NCI-H1105 (cell line): ENCODE measurements at regions not wholly inside any gene's neighbourhood (a gene's known extent, or its start where the extent isn't known, plus 50 kb on each side); places are given as distances from the start of the nearest gene placed in this dataset.

Source experiments
- DNase-seq: peaks from one replicate; lab custom pipeline; 2025; lab: John Stamatoyannopoulos, UW

DNA sequence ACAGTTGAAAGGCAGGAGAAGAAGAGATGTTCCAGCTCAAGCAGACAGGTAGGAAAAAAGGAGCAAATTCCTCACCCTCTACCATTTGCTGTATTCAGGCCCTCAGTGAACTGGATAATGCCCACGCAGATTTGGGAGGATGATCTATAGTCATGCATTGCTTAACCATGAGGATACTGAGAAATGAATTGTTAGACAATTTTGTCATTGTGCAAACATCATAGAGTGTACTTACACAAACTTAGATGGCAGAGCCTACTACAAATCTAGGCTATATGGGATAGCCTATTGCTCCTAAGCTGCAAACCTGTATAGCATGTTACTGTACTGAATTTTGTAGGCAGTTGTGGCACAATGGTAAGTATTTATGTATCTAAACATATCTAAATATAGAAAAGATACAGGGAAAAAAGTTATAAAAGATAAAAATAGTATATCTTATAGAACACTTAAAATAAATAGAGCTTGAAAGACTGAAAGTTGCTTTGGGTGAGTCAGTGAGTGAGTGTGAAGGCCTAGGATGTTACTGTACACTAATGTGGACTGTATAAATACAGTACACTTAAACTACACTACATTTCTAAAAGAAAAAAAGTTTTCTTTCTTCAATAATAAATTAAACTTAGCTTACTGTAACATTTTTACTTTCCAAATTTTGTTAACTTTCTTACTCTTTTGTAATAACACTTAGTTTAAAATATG lies 672.3 kb downstream of the UTRN start:
- no peak for DNase-seq

DNA sequence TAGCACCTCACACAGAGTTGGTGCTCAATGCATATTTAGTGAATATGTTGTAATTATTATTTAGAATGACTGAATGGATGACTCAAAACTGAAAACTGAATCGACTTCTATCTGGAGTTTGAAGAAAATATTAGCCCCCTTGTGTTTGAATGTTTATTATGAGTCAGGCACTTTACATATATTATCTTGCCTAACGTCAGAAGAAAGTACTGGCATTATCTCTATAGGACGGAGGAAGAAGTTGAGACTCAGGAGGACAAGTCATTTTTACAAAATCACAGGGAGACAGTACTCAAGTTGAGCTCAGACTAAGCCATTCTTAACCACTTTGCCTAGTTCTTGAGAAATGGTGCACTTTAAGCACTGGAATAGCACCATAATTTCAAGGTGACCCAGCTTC lies 684.0 kb downstream of the UTRN start:
- DNase-seq = no peak

- no peak for DNase-seq
These were observed 684.6 kb downstream of the UTRN start for GRCh38 chr6:144969602-144970272.

- DNase-seq = peak; percentile 79
These were observed 692.2 kb downstream of the UTRN start for GRCh38 chr6:144977250-144977864.

DNA sequence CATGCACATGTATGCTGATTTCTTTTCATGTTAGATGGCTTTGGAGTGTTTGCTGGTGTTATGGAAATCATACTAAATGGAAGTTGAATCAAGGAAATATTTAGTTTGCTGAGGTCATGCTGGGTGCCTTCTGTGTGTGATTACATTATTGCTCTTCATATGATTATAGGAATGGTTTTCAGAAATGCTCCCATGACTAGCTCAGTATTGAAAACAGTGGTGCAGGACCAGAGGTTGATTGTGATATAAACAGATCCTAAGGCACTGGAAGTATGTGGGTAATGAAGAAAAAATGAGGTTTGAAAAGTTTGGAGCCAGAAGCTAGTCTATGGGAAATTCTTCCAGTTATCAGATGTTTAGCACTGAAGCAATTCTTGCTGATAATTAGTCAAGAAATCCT lies 693.1 kb downstream of the UTRN start:
- DNase-seq = no peak

DNA sequence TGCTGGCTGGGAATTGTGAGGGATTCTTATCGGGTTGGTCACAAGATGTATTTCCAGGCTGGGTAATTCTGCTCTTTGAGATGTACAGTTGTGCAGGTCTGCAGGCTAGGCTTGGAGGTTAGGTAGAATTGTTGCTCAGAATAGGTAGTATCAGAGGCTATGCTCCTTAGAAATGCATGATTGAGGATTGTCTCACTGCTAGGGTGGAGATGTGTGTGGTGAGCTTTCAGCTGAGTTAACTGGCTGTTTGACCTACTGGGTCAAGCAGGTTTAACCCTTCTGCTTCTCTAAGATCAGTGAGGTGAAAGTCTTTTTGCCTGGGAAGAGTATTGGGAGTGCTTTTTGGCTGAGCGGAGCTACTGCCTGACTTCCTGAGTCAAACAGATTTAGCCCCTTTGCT lies 701.1 kb downstream of the UTRN start:
- no peak for DNase-seq

GRCh38 chr6:144989319-144990107 lies 704.4 kb downstream of the UTRN start:
- DNase-seq = no peak

GRCh38 chr6:144990784-144991183 lies 705.6 kb downstream of the UTRN start:
- DNase-seq = peak; percentile 10

GRCh38 chr6:144993870-144994269 lies 708.7 kb downstream of the UTRN start:
- DNase-seq = no peak

DNA sequence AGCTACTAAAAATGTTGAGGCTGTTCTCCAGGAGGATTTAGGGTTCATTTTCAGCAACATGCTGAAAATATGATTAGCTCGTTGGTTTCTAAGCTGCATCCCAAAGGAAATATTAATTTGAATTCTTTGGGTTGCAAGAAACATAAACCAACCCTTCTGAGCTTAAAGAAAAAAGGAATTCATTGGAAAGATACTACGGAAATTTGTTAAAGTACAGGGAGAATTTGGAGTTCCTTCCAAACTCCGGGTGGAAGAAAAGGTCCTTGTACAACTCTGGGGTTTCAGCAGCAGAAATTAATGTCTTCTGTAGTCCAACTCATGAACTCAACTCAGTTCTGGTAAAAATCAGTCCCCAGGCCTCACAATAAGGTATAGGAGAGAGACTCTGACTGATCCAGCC lies 712.9 kb downstream of the UTRN start:
- no peak for DNase-seq

GRCh38 chr6:144999127-144999526 lies 714.0 kb downstream of the UTRN start:
- no peak for DNase-seq

DNA sequence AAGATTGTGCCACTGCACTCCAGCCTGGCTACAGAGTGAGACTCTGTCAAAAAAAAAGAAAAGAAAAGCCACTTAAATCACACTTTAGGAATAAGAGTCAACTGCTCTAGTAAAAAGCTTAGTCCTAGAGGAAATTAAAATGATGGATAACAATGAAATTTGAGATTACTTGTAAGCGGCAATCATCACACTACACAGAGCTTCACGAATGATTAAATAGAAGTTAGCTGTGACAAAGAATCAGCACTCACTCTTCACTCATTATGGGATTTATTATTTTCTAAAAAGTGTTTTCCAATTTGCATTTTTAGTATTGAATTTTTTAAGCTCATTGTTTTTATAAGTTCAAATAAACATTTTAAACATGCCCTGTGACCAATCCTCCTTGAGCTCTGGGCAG lies 718.0 kb downstream of the UTRN start:
- no peak for DNase-seq

DNA sequence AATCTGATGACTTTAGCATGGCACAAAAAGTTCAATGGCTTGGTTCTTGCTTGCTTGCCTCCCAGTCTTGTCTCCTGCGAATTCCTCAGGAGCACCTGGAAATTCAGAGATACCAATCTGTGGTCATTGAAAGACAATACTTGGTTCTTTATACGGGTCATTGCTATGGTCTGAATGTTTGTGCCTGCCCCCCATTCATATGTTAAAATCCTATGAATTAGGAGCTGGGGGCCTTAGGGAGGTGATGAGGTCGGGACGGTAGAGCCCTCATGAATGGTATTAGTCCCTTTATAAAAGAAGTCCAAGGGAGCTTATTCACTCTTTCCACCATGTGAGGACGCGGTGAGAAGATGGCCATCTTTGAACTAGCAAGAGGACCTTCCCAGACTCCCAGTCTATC lies 721.8 kb downstream of the UTRN start:
- no peak for DNase-seq

- no peak for DNase-seq
These were observed 723.6 kb downstream of the UTRN start for GRCh38 chr6:145008715-145009114.

DNA sequence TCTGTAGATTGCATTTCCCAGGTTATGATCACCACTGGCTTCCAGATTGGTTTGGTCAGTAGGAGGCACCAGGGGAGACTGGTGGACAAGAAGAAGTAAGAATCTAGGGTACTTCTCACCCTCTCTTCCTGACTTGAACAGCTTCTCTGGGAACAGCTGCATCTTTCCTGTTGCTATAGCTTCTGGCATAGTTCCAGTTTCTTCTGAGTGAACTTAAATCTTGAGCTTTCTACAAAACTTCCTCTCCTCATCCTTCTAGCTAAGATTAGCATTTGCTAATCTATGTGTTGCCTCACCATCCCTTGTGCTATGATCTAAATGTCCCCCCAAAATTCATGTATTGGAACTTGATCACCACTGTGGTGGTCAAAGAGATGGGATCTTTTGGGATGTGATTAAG lies 724.6 kb downstream of the UTRN start:
- DNase-seq = no peak

GRCh38 chr6:145012039-145012662 lies 723.2 kb downstream of the EPM2A start:
- DNase-seq = no peak

- DNase-seq = no peak
These were observed 719.4 kb downstream of the EPM2A start for GRCh38 chr6:145015739-145016558.

DNA sequence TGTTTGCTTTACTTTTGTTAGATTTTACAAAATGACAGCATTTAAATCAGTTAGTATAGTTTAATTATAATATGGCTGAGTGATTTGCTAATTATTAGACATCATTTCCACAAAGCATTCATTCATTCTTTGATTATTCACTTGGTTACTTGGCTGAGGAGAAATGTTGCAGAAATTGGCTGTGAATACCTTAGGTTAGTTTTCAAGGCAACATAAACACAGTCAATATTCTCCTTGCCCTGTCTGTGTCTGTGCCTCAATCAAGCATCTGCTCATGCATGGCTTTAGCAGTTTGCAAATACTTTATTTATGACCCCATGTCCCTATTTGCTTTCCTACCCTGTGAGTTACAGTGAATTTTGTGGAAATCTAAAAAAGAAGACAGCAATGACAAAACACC lies 718.3 kb downstream of the EPM2A start:
- DNase-seq = no peak

DNA sequence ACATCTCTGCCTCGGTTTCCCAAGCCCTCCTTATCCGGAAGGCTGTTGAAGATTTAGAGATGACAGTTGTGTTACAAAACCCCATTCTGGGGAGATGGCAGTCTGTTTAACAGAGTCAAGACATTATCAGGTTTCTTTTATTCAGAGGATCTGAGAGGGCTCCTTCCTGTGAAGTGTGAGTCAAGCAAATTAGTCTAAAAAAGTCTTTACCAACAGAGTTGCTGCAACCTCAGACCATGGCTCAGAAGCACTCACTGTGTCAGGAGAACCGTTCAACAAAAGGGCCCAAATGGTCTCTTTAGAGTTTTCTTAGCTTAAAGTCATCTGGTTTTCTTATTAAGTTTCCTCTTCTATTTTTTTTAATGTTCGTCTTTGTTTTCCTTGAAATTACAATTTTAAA lies 717.8 kb downstream of the EPM2A start:
- no peak for DNase-seq

GRCh38 chr6:145018027-145018426 lies 717.3 kb downstream of the EPM2A start:
- DNase-seq = no peak

DNA sequence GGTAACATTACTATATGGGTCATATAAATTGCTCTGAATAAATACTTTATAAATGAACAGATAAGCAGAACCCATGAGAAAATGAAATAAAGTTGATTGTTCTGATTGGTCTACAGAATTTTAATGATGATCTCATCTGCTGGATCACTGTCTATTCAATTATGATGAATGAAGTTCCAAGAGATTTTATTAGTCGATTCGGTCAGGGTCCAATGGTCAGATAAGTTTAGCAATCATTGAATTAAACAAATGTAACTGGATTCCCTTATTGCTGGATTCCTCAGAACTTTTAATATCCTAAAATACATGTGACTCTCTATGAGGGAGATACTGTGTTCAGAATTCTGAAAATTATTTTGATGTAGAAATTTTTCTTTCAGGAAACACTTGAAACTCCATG lies 715.2 kb downstream of the EPM2A start:
- no peak for DNase-seq
